LNCaP clone FGC (cell line): ENCODE measurements at regions not wholly inside any gene's neighbourhood (a gene's known extent, or its start where the extent isn't known, plus 50 kb on each side); places are given as distances from the start of the nearest gene placed in this dataset.

Experiments
- DNase-seq: peaks from one replicate; pipeline ENCODE4 v3.0.0-alpha.2; 2011; ENCODE audit warnings: low read depth
- H3K4me3 ChIP-seq: 2 replicates; pipeline ENCODE4 v1.5.1; 2011; ENCODE audit warnings: mild to moderate bottlenecking, low read depth, low read length, control low read depth
- CTCF ChIP-seq: IDR thresholded peaks from 2 replicates; pipeline ENCODE4 v1.5.1; 2012; ENCODE audit warnings: mild to moderate bottlenecking; ENCODE audit not compliant: control insufficient read depth, insufficient read depth; ENCODE audit errors: extremely low read depth

GRCh38 chr2:228599781-228600180 lies 418.3 kb upstream of the SPHKAP start:
- TF ChIP-seq CTCF, result no peak
- DNase-seq, result no peak
- no peak overlapping the region for H3K4me3 ChIP-seq

- no peak overlapping the region for H3K4me3 ChIP-seq
- no peak for TF ChIP-seq CTCF
- no peak for DNase-seq
These were observed 417.8 kb upstream of the SPHKAP start for GRCh38 chr2:228599297-228599696.

- no peak for TF ChIP-seq CTCF
- no peak for DNase-seq
- no peak overlapping the region for H3K4me3 ChIP-seq
These were observed 415.5 kb upstream of the SPHKAP start for GRCh38 chr2:228597032-228597431.

GRCh38 chr2:228594012-228594411 lies 412.5 kb upstream of the SPHKAP start:
- DNase-seq, result no peak
- H3K4me3 ChIP-seq, result no peak overlapping the region
- TF ChIP-seq CTCF, result no peak

GRCh38 chr2:228592925-228593324 lies 411.4 kb upstream of the SPHKAP start:
- DNase-seq, result no peak
- TF ChIP-seq CTCF, result no peak
- no peak overlapping the region for H3K4me3 ChIP-seq

- no peak for DNase-seq
These were observed 409.2 kb upstream of the SPHKAP start for GRCh38 chr2:228590681-228591080.

GRCh38 chr2:228589115-228589514 lies 407.6 kb upstream of the SPHKAP start:
- no peak overlapping the region for H3K4me3 ChIP-seq
- no peak for TF ChIP-seq CTCF
- no peak for DNase-seq

More at GRCh38 chr2:228590681-228591080, 409.2 kb upstream of the SPHKAP start:
- H3K4me3 ChIP-seq, result no peak overlapping the region
- TF ChIP-seq CTCF, result no peak
